HEK293 (cell line): ENCODE measurements at regions not wholly inside any gene's neighbourhood (a gene's known extent, or its start where the extent isn't known, plus 50 kb on each side); places are given as distances from the start of the nearest gene placed in this dataset.

Source experiments
- CTCF ChIA-PET: fragments of 350-600 bp; formaldehyde crosslinking; extraction: SDS; loops from one replicate; lab custom pipeline; 2021; ENCODE audit warnings: antibody characterized with exemption; lab: Yijun Ruan, JAX
- POLR2A ChIA-PET: fragments of 300-600 bp; formaldehyde crosslinking; extraction: SDS; loops from one replicate; lab custom pipeline; 2020; ENCODE audit warnings: antibody characterized with exemption, inconsistent platforms; lab: Yijun Ruan, JAX
- H3K27ac ChIP-seq: fragments of 200-500 bp; sonication (Bioruptor generic); 2 replicates; pipeline ENCODE4 v1.5.1; 2014; ENCODE audit warnings: low read depth, low read length, control low read depth, inconsistent platforms; ENCODE audit errors: extremely low read depth
- H3K36me3 ChIP-seq, 2 experiments: fragments of 200-500 bp in 1 of 2; sonication (Bioruptor generic) in 1 of 2; 1 replicate in 1 of 2; 2 replicates in 1 of 2; pipeline ENCODE4 v1.5.1; 2014 to 2017; ENCODE audit warnings: inconsistent platforms in 2 of 2, low read length in 2 of 2; ENCODE audit not compliant: control insufficient read depth in 2 of 2, insufficient read depth in 1 of 2
- H3K4me1 ChIP-seq: fragments of 200-500 bp; sonication (Bioruptor generic); 2 replicates; pipeline ENCODE4 v1.5.1; 2014; ENCODE audit warnings: mild to moderate bottlenecking, low read length, inconsistent platforms; ENCODE audit not compliant: control insufficient read depth, insufficient read depth
- H3K4me3 ChIP-seq: 2 replicates; pipeline ENCODE4 v1.5.1; 2011; ENCODE audit warnings: low read depth, mild to moderate bottlenecking, control low read depth, low read length, moderate library complexity
- H3K9me3 ChIP-seq: fragments of 200-500 bp; sonication (Bioruptor generic); 2 replicates; pipeline ENCODE4 v1.5.1; 2014; ENCODE audit warnings: low read depth, low read length, inconsistent platforms; ENCODE audit not compliant: control insufficient read depth, insufficient read depth
- EGR2 ChIP-seq: fragments of 450-650 bp; formaldehyde crosslinking; IDR thresholded peaks from 2 replicates; pipeline ENCODE4 v1.5.1; 2016; ENCODE audit warnings: low read depth, missing biosample characterization, missing genetic modification characterization
- IKZF3 ChIP-seq: fragments of 450-650 bp; IDR thresholded peaks from 2 replicates; pipeline ENCODE4 v1.5.0; 2018; ENCODE audit warnings: missing biosample characterization, mild to moderate bottlenecking, missing genetic modification characterization, moderate library complexity
- INSM2 ChIP-seq: fragments of 450-650 bp; formaldehyde crosslinking; IDR thresholded peaks from 2 replicates; pipeline ENCODE4 v1.5.1; 2016; ENCODE audit warnings: missing biosample characterization, missing genetic modification characterization
- KLF1 ChIP-seq: fragments of 450-650 bp; formaldehyde crosslinking; IDR thresholded peaks from 2 replicates; pipeline ENCODE4 v1.5.1; 2016; ENCODE audit warnings: missing biosample characterization, missing genetic modification characterization
- KLF10 ChIP-seq: fragments of 450-650 bp; IDR thresholded peaks from 2 replicates; pipeline ENCODE4 v1.5.1; 2018; ENCODE audit warnings: missing biosample characterization, mild to moderate bottlenecking, missing genetic modification characterization
- RBAK ChIP-seq: fragments of 450-650 bp; formaldehyde crosslinking; IDR thresholded peaks from 2 replicates; pipeline ENCODE4 v1.5.1; 2016; ENCODE audit warnings: missing biosample characterization, missing genetic modification characterization
- SCRT2 ChIP-seq: fragments of 450-650 bp; formaldehyde crosslinking; IDR thresholded peaks from 2 replicates; pipeline ENCODE4 v1.5.1; 2016; ENCODE audit warnings: missing biosample characterization, missing genetic modification characterization
- TRIM28 ChIP-seq: IDR thresholded peaks from 2 replicates; pipeline ENCODE4 v1.6.1; 2011; ENCODE audit warnings: low read length, control low read depth, borderline replicate concordance
- YY1 ChIP-seq: fragments of 450-650 bp; formaldehyde crosslinking; IDR thresholded peaks from 2 replicates; pipeline ENCODE4 v1.5.1; 2018; ENCODE audit warnings: missing biosample characterization, missing genetic modification characterization
- ZFHX2 ChIP-seq: fragments of 450-650 bp; formaldehyde crosslinking; conservative IDR thresholded peaks from 2 replicates; pipeline ENCODE4 v1.5.1; 2016; ENCODE audit warnings: missing biosample characterization, missing genetic modification characterization
- ZNF114 ChIP-seq: fragments of 450-650 bp; formaldehyde crosslinking; IDR thresholded peaks from 2 replicates; pipeline ENCODE4 v1.5.0; 2017; ENCODE audit warnings: missing biosample characterization, missing genetic modification characterization
- ZNF146 ChIP-seq: fragments of 450-650 bp; formaldehyde crosslinking; IDR thresholded peaks from 2 replicates; pipeline ENCODE4 v1.5.1; 2016; ENCODE audit warnings: missing biosample characterization, missing genetic modification characterization
- ZNF202 ChIP-seq: fragments of 450-650 bp; formaldehyde crosslinking; IDR thresholded peaks from 2 replicates; pipeline ENCODE4 v1.5.1; 2016; ENCODE audit warnings: missing biosample characterization, missing genetic modification characterization, borderline replicate concordance
- ZNF24 ChIP-seq: fragments of 450-650 bp; formaldehyde crosslinking; IDR thresholded peaks from 2 replicates; pipeline ENCODE4 v1.5.1; 2016; ENCODE audit warnings: missing biosample characterization, missing genetic modification characterization
- ZNF544 ChIP-seq: fragments of 450-650 bp; formaldehyde crosslinking; IDR thresholded peaks from 2 replicates; pipeline ENCODE4 v1.5.0; 2017; ENCODE audit warnings: missing biosample characterization, missing genetic modification characterization
- ZNF561 ChIP-seq: fragments of 450-650 bp; IDR thresholded peaks from 2 replicates; pipeline ENCODE4 v1.5.1; 2018; ENCODE audit warnings: missing biosample characterization, missing genetic modification characterization, borderline replicate concordance
- ZNF621 ChIP-seq: fragments of 450-650 bp; formaldehyde crosslinking; IDR thresholded peaks from 2 replicates; pipeline ENCODE4 v1.5.1; 2017; ENCODE audit warnings: missing biosample characterization, missing genetic modification characterization
- ZNF76 ChIP-seq: fragments of 450-650 bp; formaldehyde crosslinking; IDR thresholded peaks from 2 replicates; pipeline ENCODE4; 2016; ENCODE audit warnings: low read depth, missing biosample characterization, missing genetic modification characterization, borderline replicate concordance
- ZNF777 ChIP-seq: fragments of 450-650 bp; formaldehyde crosslinking; IDR thresholded peaks from 2 replicates; pipeline ENCODE4 v1.5.1; 2017; ENCODE audit warnings: missing biosample characterization, missing genetic modification characterization, borderline replicate concordance
- ZNF837 ChIP-seq: fragments of 450-650 bp; formaldehyde crosslinking; IDR thresholded peaks from 2 replicates; pipeline ENCODE4 v1.5.1; 2016; ENCODE audit warnings: missing biosample characterization, missing genetic modification characterization
- TF ChIP-seq, protein P1 (sequence below): fragments of 450-650 bp; formaldehyde crosslinking; IDR thresholded peaks from 2 replicates; pipeline ENCODE4 v1.5.1; 2017; ENCODE audit warnings: missing biosample characterization, missing genetic modification characterization
- TF ChIP-seq, protein P2 (sequence below): fragments of 450-650 bp; formaldehyde crosslinking; IDR thresholded peaks from 2 replicates; pipeline ENCODE4 v1.5.1; 2016; ENCODE audit warnings: missing biosample characterization, missing genetic modification characterization
- TF ChIP-seq, protein P3 (sequence below): fragments of 450-650 bp; formaldehyde crosslinking; IDR thresholded peaks from 2 replicates; pipeline ENCODE4 v1.5.1; 2016; ENCODE audit warnings: missing biosample characterization, missing genetic modification characterization

DNA sequence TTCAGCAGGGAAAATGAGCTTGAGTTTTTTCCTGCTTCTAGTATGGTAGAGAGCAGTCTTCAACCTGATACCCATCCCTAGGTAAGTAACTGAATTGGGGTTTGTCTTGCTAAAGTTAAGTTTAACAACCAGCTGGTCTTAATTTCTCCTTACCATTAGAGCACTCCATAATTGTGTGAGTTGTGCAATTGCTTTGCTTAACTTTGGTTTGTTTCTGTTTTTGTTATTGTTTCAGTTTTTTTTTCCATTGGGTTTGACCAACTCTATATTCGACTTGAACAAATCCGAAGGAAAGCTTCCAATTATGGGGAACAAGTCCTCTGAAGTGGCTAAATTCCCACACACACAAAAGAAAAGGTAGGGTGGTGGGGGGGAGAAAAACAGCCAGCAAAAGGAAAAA is 641.1 kb downstream of the PLA2G4A start:
- POLR2A ChIA-PET: no interaction called here
- Histone ChIP-seq H3K4me3 (no peak overlapping the region), H3K9me3 (no peaks in the 10 kb centered on the region), H3K4me1 (no peaks in the 10 kb centered on the region), H3K36me3 (no peaks in the 10 kb centered on the region), H3K27ac (no peak overlapping the region)
- CTCF ChIA-PET: interaction anchor here (0.7 kb wide), 1 partner anchor 12 kb away, joined by 3 read pairs; no protein-coding TSS in a partner anchor
- no peak for TF ChIP-seq EGR2 (tag by site-specific recombination)

DNA sequence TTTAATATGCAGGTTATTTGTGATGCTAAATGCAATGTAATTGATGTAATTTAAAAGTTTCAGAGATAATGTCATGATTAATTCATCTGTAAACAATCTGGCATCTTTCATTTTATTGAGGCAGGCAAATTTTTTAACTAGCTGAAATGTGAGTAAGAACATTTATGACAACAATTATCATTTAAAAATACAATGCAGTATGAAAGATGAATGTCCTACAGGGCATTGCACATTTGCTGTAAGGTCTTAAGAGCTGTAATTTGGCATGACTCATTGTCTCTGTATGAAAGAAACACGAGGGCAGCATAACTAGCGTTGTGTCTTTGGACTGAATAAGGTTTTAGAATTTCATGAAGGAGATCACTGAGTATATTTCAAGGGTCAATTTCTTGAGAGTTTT is 642.8 kb downstream of the PLA2G4A start:
- POLR2A ChIA-PET: no interaction called here
- Histone ChIP-seq H3K4me3 (no peak overlapping the region), H3K4me1 (no peaks in the 10 kb centered on the region), H3K9me3 (no peaks in the 10 kb centered on the region), H3K27ac (no peak overlapping the region), H3K36me3 (no peaks in the 10 kb centered on the region)
- TF ChIP-seq, protein P1, sequence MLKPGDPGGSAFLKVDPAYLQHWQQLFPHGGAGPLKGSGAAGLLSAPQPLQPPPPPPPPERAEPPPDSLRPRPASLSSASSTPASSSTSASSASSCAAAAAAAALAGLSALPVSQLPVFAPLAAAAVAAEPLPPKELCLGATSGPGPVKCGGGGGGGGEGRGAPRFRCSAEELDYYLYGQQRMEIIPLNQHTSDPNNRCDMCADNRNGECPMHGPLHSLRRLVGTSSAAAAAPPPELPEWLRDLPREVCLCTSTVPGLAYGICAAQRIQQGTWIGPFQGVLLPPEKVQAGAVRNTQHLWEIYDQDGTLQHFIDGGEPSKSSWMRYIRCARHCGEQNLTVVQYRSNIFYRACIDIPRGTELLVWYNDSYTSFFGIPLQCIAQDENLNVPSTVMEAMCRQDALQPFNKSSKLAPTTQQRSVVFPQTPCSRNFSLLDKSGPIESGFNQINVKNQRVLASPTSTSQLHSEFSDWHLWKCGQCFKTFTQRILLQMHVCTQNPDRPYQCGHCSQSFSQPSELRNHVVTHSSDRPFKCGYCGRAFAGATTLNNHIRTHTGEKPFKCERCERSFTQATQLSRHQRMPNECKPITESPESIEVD: no peak
- no peak for TF ChIP-seq ZNF76 (tag by site-specific recombination)
- no peak for TF ChIP-seq ZNF202 (tag by site-specific recombination)
- TF ChIP-seq, protein P2, sequence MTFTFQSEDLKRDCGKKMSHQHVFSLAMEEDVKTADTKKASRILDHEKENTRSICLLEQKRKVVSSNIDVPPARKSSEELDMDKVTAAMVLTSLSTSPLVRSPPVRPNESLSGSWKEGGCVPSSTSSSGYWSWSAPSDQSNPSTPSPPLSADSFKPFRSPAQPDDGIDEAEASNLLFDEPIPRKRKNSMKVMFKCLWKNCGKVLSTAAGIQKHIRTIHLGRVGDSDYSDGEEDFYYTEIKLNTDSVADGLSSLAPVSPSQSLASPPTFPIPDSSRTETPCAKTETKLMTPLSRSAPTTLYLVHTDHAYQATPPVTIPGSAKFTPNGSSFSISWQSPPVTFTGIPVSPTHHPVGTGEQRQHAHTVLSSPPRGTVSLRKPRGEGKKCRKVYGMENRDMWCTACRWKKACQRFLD: no peak
- TF ChIP-seq ZNF837 (tag by site-specific recombination): no peak
- no peak for TF ChIP-seq ZNF621 (tag by site-specific recombination)
- TF ChIP-seq ZNF561 (tag by site-specific recombination): no peak
- no peak for TF ChIP-seq ZNF146 (tag by site-specific recombination)
- TF ChIP-seq ZNF114 (tag by site-specific recombination): no peak
- no peak for TF ChIP-seq KLF1 (tag by site-specific recombination)
- no peak for TF ChIP-seq RBAK (tag by site-specific recombination)
- TF ChIP-seq INSM2 (tag by site-specific recombination): no peak
- TF ChIP-seq ZNF544 (tag by site-specific recombination): no peak
- no peak for TF ChIP-seq SCRT2 (tag by site-specific recombination)
- no peak for TF ChIP-seq TRIM28
- no peak for TF ChIP-seq KLF10 (tag by site-specific recombination)
- no peak for TF ChIP-seq YY1 (tag by site-specific recombination)
- CTCF ChIA-PET: no interaction called here

DNA sequence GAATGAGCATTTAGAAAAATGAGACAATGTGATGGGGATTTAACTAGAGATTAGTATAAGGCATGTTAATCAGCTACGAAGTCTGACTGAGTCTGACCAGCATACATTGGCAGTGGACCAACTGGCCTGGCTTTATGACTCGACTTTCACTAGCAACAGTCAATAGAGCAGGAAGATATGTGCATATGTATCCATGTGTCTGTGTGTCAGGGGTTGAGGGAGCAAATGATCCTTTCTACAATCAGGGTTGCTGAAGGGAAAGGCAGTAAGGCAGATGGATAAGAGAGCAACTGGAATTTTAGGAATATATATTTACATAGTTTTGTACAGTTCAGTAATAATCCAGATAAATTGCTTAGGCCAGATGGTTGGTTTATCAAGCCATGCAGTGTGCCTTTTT is 645.6 kb downstream of the PLA2G4A start:
- Histone ChIP-seq H3K4me1 (no peaks in the 10 kb centered on the region), H3K9me3 (no peaks in the 10 kb centered on the region), H3K36me3 (no peaks in the 10 kb centered on the region), H3K4me3 (no peak overlapping the region), H3K27ac (no peak overlapping the region)
- POLR2A ChIA-PET: no interaction called here
- CTCF ChIA-PET: no interaction called here
- no peak for TF ChIP-seq ZNF777 (tag by site-specific recombination)
- TF ChIP-seq IKZF3: no peak
- no peak for TF ChIP-seq ZNF24 (tag by site-specific recombination)
- no peak for TF ChIP-seq KLF10 (tag by site-specific recombination)
- TF ChIP-seq, protein P3, sequence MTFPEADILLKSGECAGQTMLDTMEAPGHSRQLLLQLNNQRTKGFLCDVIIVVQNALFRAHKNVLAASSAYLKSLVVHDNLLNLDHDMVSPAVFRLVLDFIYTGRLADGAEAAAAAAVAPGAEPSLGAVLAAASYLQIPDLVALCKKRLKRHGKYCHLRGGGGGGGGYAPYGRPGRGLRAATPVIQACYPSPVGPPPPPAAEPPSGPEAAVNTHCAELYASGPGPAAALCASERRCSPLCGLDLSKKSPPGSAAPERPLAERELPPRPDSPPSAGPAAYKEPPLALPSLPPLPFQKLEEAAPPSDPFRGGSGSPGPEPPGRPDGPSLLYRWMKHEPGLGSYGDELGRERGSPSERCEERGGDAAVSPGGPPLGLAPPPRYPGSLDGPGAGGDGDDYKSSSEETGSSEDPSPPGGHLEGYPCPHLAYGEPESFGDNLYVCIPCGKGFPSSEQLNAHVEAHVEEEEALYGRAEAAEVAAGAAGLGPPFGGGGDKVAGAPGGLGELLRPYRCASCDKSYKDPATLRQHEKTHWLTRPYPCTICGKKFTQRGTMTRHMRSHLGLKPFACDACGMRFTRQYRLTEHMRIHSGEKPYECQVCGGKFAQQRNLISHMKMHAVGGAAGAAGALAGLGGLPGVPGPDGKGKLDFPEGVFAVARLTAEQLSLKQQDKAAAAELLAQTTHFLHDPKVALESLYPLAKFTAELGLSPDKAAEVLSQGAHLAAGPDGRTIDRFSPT (tag by site-specific recombination): no peak
- TF ChIP-seq ZFHX2 (tag by site-specific recombination): no peak
